Medulla oblongata (tissue), 1 donor: ENCODE measurements at regions not wholly inside any gene's neighbourhood (a gene's known extent, or its start where the extent isn't known, plus 50 kb on each side); places are given as distances from the start of the nearest gene placed in this dataset.
"Not testable (repeated sequence)": the region's sequence is repeated elsewhere in the genome, so short reads cannot be mapped to it uniquely, and the experiment has no call there.

Experiments used
- DNase-seq: peaks from one replicate; pipeline ENCODE4 v3.0.0-alpha.2; 2015; ENCODE audit errors: extremely low spot score

- DNase-seq, result no peak
These were observed 85.2 kb downstream of the FDX1 start for GRCh38 chr11:110514967-110515366.

DNA sequence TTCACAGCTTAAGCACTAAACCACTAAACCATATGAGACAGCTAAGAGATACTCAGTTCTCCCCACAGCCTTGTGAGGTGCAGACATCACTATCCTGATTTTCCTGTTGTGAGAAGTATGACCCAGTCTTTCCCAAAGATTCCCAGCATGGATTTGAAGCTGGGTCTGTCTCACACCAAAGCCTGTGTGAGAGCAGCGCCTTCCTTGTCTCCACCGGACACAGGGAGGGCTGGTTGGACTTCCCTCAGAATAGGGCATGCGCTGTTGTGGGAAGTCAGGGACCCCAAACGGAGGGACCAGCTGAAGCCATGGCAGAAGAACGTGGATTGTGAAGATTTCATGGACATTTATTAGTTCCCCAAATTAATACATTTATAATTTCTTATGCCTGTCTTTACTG is 87.6 kb downstream of the FDX1 start:
- not testable (repeated sequence) for DNase-seq

GRCh38 chr11:110518809-110519514 is 89.2 kb downstream of the FDX1 start:
- no peak for DNase-seq

DNA sequence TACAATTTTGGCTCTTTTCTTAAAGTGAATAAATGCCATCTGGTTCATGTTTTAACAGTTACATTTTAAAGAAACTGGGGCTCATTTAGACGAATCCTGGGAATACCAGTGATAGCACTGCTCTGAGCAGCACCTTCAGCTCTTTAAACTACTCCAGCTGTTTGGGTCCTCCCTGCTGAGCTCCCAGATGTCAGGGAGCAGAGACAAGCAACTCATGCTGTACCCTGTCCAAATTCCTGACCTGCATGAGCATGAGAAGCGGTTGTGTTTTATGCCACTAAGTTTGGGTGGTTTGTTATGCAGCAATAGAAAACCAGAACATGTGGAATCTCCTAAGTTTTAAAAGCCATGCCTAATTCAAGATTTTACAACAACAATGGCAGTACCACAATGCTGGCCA is 90.0 kb downstream of the FDX1 start:
- no peak for DNase-seq

- DNase-seq, result no peak
These were observed 92.7 kb downstream of the FDX1 start for GRCh38 chr11:110522471-110522870.

- no peak for DNase-seq
These were observed 94.5 kb downstream of the FDX1 start for GRCh38 chr11:110524238-110524637.

DNA sequence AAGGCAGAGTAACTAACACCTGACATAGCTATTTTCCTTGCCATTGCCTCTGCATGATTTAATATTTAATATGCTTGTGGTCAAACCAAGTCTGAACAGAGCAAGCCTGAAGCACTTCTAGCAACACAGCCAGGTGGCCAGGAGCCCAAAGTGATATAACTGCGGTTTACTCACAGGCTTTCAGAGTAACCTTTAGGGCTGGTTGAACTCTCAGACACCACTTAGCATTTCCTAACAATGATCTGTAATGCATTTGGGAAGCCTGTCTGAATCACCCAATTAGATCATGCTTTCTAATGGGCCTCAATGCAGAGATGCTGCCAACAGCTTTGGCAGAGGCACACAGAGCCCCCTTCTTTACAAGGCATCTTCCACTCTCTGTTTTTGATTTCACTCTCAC is 96.1 kb downstream of the FDX1 start:
- peak; percentile 3 for DNase-seq

- no peak for DNase-seq
These were observed 96.6 kb downstream of the FDX1 start for GRCh38 chr11:110526323-110526722.
